HG03520 (cell line): ENCODE measurements at regions not wholly inside any gene's neighbourhood (a gene's known extent, or its start where the extent isn't known, plus 50 kb on each side); places are given as distances from the start of the nearest gene placed in this dataset.
A peak's percentile ranks its signal among the peaks of the same experiment; 100 is the strongest.

Experiments used
- ATAC-seq: cut with Tn5 transposase; IDR thresholded peaks from one replicate; pipeline ENCODE4 v1.9.1; 2021; ENCODE audit warnings: mild to moderate bottlenecking, moderate library complexity; ENCODE audit not compliant: unreplicated experiment

DNA sequence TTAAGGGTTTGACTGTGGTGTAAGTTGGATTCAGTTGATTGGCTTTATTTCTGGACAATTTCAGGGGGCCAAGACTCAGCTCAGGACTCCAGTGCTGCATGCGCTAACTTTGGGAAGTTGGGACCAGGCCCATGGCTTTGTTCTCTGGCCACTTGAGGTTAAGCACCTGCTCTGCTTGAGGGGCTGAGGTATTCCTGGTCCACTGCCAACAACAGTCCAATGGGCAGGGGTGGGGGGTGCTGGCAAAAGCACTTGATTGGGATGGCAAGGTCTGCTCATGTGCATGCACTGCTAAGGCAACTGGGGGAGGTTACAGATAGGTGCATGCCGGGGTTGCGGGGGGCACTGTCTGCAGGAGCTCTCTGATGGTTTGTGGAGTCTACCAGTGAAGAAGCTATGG, 52.6 kb upstream of the ASB17 start:
- ATAC-seq: no peak

GRCh38 chr1:75985827-75986226, 53.6 kb upstream of the ASB17 start:
- peak; percentile 84 for ATAC-seq

DNA sequence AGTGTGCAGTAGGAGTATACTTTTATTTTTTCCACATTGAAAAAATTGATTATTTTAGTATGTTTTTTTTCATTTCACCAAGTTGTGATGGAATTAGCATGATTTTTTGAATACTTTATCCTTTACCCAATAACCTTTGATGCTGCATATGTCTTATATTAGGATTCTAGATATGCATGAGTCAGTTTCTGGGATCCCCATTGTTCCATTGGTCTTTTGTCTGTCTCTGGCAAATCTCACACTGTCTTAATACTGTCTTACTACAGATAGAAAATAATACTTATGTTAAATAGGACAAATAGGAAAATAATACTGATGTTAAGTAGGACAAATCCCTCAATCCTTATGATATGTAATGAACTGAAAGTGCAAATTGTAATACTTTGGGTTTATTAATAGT, 54.3 kb upstream of the ASB17 start:
- ATAC-seq: no peak

GRCh38 chr1:75989121-75989520, 56.9 kb upstream of the ASB17 start:
- ATAC-seq: no peak

GRCh38 chr1:75990686-75991085, 58.5 kb upstream of the ASB17 start:
- ATAC-seq: no peak

DNA sequence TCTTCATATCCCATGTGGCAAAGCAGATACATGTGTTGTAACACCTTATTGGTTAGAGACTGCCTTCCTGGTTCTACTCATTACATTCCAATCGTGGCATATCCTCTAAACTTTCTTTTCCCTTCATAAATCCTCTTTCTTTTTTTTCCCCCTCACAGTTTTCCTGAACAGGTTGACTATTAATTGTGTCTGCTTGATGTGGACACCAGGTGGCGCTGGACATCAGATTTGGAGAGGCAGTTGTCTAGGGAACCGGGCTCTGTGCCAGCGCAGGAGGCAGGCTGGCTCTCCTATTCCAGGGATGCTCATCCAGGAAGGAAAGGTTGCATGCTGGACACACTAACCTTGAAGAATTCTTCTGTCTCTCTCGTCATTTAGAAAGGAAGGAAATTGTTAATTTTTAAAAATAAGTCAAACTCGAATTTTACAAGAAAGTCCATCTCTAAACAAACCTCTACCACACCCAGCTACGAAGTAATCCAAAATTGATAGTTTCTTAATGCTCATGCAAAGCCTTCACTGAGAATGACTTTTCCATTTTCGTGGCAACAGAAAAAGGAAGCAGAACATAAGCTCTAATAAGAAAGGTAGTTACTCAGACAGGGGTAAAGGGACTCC, 59.4 kb upstream of the ASB17 start:
- ATAC-seq: peak; percentile 79

GRCh38 chr1:75992312-75992711, 60.1 kb upstream of the ASB17 start:
- ATAC-seq: no peak

GRCh38 chr1:75993661-75994060, 61.5 kb upstream of the ASB17 start:
- no peak for ATAC-seq

- no peak for ATAC-seq
Measured at GRCh38 chr1:75996196-75996595, 64.0 kb upstream of the ASB17 start.

DNA sequence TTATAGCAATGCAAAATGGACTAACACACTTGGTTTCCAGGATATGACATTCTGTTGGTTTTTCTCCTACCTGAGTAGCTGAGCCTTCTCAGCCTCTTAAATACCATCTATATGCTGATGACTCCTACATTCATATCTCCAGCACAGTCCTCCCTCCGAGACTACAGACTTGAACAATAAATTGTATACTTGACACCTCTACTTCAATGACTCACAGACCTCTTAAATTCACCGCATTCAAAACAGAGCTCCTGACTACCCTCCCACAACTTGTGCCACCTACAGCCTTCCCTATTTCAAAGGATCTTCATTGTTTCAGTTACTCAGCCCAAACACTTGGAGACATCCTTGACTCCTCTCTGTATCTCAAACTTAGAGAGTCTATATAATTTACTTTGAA, 66.8 kb upstream of the ASB17 start:
- ATAC-seq: no peak

DNA sequence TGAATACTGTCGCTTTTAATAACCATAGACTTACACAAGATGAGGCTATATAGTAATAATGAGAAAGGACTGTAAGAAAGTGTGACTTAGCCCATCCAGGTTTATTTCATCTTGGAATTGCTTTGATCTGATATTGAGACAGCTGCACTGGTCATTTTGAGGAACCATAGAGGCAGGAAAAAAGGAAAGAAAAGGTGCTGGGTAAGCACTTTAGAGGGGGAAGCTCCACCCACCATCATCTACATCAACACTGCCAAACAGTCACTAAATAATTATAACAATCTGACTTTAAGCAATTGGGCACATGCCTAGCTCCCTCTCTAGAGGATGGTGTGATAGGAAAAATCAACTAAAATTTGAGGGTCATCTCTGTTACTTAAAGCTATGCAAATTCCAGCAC, 70.6 kb upstream of the ST6GALNAC3 start:
- ATAC-seq: no peak

DNA sequence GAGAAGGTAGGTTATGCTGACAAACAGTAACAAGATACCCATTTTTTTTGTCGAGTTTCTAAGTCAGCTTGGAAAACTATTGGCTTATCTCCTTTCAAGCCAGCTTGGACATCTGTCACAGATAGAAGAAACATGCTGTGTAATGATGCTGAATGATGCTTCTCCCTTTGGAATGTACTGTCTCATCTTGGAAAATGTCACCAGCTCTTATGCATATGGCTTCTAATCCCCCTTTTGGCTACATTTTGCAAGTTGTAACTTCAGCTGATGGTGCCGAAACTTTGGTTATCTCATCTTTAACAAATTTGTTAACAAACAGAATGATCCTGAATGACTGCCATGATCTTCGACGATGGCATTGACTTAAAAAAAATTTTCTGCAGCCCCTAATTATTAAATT, 68.8 kb upstream of the ST6GALNAC3 start:
- no peak for ATAC-seq

GRCh38 chr1:76006234-76006633, 68.3 kb upstream of the ST6GALNAC3 start:
- ATAC-seq: no peak

- no peak for ATAC-seq
Measured at GRCh38 chr1:76010802-76011201, 63.7 kb upstream of the ST6GALNAC3 start.

DNA sequence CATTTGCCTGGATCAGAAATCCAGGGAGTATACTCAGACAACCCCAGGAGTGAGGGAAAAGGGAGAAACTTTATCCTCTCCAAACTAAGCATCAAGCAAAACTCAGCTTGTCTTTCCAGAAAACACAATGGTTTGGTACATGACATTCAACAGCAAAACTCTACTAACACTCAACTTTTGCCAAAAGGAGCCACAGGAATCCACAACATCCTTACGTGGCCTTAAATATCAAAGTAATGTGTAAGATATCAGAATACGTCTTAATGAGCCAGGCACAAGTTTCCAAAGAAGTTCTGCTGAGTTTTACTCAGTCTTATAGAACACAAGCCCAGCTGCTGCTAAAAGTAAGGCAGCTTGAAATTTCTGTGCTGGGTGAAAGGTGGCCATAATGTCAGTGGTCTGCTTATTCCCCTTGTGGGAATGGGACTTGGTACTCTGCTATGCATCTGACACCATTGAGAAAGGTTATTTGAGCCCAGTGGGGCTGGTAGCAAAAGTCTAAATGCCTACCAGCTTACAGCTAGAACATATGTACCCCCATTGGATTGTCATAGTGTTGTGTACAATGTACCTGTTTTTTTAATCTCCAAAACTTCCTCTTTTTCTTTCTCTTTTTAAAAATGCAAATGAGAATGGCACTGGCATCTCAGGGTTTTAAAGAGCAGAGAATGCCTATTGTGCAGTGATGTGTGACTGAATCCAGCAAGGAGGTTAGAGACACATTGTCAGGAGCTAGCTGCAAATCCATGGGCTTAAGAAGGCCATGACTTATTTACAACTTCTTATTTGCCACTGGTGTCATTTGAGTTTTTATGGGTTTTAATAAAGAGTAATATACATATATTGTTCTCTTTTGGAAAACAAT, 62.0 kb upstream of the ST6GALNAC3 start:
- no peak for ATAC-seq

GRCh38 chr1:76013206-76013581, 61.4 kb upstream of the ST6GALNAC3 start:
- no peak for ATAC-seq

DNA sequence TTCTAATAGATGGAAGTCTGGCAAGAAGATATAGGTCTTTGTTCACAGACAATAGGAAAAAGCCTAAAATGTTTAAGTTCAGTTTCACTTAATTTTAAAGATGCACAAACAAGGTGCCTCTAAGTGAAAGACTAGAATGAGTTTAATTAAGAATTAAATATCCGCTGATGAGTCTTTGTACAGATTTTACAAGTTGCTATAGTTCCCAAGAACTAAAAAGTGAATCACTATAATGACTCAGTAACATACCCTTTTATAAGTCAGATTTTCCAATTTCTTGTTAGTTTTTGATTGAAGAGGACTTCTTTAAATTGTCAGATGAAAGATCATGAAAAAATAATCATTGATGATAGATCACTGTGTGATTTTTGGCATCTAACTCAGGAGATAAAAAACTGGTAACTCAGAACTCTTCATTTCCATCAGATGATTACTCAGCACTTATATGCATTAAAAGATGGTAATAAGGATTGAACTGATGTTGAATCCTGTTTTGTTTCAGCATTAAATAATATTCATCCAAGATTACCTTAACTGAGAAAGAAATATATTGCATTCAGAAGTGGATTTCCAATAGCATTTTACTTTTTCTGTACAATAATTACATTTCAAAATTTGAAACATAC, 59.0 kb upstream of the ST6GALNAC3 start:
- no peak for ATAC-seq

GRCh38 chr1:76018045-76018444, 56.5 kb upstream of the ST6GALNAC3 start:
- ATAC-seq: no peak

DNA sequence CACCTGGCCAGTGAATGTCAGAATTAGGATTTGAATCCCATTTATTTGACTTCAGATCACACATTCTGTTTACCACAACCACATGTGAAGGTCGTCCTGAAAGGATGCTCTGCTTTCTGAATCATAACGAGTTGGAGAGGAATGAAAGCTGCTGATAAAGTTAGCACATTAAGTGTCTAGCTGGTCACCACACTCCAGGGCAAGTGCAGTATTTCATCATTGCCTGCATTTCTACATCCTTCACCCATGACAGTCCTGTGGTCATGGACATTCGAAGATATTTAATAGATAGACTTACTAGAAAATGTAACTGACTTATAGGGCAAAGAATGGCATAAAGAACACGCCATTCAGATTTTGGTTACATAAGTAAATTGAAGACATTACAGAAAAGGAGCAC, 52.7 kb upstream of the ST6GALNAC3 start:
- no peak for ATAC-seq

DNA sequence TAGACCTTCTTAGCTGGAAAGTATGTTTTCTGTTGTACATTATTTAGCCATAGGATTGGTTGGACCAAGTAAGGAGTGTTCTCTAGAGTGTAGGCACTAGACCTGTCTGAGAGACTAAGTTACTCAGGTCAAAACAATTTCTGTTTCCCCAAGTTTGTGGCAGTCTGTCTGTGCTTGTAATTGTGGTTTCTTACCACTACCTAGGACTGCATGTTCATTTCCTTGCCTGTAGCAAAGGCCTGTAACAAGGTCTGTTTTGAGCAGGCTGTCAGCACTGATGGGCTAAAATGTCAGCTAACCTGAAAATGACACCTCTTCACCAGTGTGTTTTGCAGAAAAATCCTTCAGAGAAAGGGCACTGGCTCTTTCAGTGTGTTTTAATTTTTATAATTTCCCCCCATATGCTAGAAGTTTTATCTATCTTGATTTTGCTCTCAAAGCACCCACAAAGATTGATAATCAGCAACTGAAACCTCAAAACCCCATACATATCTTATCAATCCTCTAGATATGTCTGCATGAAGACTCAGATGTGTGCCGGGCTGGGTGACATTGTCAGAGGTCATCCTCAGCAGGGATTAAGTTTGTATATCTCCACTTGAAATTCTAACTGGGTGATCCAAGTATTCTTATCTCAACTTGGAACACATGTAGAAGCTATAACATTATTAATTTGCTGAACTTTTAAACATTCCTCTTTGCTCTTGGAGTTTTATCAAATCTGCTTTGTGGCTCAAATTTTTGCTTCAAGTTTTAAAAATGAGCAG, 50.7 kb upstream of the ST6GALNAC3 start:
- no peak for ATAC-seq
